Breast epithelium (tissue), 4 donors: ENCODE measurements at regions not wholly inside any gene's neighbourhood (a gene's known extent, or its start where the extent isn't known, plus 50 kb on each side); places are given as distances from the start of the nearest gene placed in this dataset.

ENCODE experiments used
- DNase-seq, 2 donors: peaks; one replicate each; pipeline ENCODE4 v3.0.0-alpha.2; 2019; ENCODE audit warnings: low spot score in 2 of 2
- H3K27ac ChIP-seq, 2 donors: fragments of 200-600 bp; sonication (generic) in 1 of 2; one replicate each; pipeline ENCODE4 v1.5.1; 2016 to 2019; ENCODE audit warnings: mild to moderate bottlenecking in 1 of 2
- H3K27me3 ChIP-seq, 2 donors: fragments of 200-600 bp; sonication (generic) in 1 of 2; one replicate each; pipeline versions ENCODE4 v1.5.1 to v1.6.0; 2017 to 2019; ENCODE audit warnings: control low read depth in 1 of 2, mild to moderate bottlenecking in 1 of 2
- H3K36me3 ChIP-seq: fragments of 200-600 bp; one replicate; pipeline ENCODE4 v1.5.1; 2019
- H3K4me1 ChIP-seq, 2 donors: fragments of 200-600 bp; sonication (generic); one replicate each; pipeline ENCODE4 v1.5.1; 2016 to 2019; ENCODE audit warnings: control low read depth in 1 of 2
- H3K4me3 ChIP-seq, 3 donors: fragments of 200-600 bp; sonication (generic); 1 replicate in 2 of 3; 2 replicates in 1 of 3; pipeline ENCODE4 v1.5.1; 2016 to 2019; ENCODE audit warnings: mild to moderate bottlenecking in 3 of 3, moderate library complexity in 2 of 3
- H3K9me3 ChIP-seq, 2 donors: fragments of 200-600 bp; sonication (generic) in 1 of 2; one replicate each; pipeline ENCODE4 v1.5.1; 2016 to 2019; ENCODE audit warnings: control low read depth in 1 of 2
- POLR2A ChIP-seq: fragments of 450-650 bp; IDR thresholded peaks from one replicate; pipeline ENCODE4 v1.6.1; 2016; ENCODE audit warnings: antibody characterized with exemption, mild to moderate bottlenecking, moderate library complexity
- POLR2AphosphoS5 ChIP-seq, 3 donors: sonication (generic); formaldehyde crosslinking; IDR thresholded peaks; one replicate each; pipeline ENCODE4 v1.6.1; 2017; ENCODE audit warnings: antibody characterized with exemption in 3 of 3
- intact Hi-C: fragments of 100-400 bp; cut with DNase I; formaldehyde crosslinking; loops from one replicate; pipeline ENCODE4 v1.15.1; 2023; ENCODE audit warnings: low total_unique reads
- TF ChIP-seq, protein P1 (sequence below), 3 donors: fragments of 450-650 bp; IDR thresholded peaks; one replicate each; pipeline ENCODE4 v1.5.1; 2016 to 2017; ENCODE audit warnings: antibody characterized with exemption in 3 of 3, mild to moderate bottlenecking in 3 of 3, moderate library complexity in 3 of 3

DNA sequence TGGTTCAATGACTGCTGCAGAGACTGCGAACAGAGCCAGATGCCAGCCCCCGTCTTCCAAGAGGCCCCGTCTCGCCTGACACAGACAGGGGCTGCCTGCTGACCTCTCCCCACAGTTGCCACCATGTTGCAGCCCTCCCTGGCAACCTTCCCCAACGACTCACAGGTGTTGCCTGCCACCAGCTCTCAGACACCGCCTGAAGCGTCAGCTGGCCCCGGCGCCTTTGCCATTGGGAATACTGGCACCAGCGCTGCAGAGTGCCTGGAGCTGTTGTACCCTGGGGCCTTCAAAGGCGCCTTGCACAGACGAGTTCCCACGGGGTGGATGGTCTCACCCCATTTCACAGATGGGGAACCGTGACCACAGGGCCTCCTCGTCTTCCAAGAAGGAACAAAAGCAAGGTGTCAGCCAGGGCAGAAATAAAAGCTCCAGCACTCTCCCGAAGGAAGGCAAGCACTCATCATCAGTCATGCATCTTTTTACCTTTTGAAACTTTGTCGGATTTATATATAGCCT, 167.0 kb downstream of the ADSS2 start:
- H3K36me3 ChIP-seq: no peaks in the 10 kb centered on the region
- no peak overlapping the region for H3K4me3 ChIP-seq
- no peak for DNase-seq
- H3K9me3 ChIP-seq: no peaks in the 10 kb centered on the region
- no peak for TF ChIP-seq POLR2AphosphoS5 (IDR thresholded peaks at IDR 0.05)
- no peak for TF ChIP-seq POLR2A
- TF ChIP-seq, protein P1, sequence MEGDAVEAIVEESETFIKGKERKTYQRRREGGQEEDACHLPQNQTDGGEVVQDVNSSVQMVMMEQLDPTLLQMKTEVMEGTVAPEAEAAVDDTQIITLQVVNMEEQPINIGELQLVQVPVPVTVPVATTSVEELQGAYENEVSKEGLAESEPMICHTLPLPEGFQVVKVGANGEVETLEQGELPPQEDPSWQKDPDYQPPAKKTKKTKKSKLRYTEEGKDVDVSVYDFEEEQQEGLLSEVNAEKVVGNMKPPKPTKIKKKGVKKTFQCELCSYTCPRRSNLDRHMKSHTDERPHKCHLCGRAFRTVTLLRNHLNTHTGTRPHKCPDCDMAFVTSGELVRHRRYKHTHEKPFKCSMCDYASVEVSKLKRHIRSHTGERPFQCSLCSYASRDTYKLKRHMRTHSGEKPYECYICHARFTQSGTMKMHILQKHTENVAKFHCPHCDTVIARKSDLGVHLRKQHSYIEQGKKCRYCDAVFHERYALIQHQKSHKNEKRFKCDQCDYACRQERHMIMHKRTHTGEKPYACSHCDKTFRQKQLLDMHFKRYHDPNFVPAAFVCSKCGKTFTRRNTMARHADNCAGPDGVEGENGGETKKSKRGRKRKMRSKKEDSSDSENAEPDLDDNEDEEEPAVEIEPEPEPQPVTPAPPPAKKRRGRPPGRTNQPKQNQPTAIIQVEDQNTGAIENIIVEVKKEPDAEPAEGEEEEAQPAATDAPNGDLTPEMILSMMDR (IDR thresholded peaks at IDR 0.05): no peak
- intact Hi-C loops: no loop called here
- H3K27me3 ChIP-seq: no peaks in the 10 kb centered on the region
- H3K4me1 ChIP-seq: no peaks in the 10 kb centered on the region
- no peak overlapping the region for H3K27ac ChIP-seq

DNA sequence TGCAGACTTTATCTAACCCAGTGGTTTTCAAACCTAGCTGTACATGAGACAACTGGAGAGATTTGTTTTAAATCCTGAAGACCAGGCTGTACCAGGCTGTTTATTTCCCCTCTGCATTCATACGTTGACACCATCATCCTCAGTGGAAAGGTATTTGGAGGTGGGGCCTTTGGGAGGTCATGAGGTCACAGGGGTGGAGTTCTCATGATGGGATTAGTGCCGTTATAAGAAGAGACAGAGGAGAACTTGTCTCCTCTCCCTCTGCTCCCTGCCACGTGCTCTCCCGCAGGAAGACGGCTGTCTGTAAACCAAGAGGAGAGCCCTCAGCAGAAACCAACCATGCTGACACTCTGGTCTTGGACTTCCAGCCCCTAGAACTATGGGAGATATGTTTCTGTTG, 165.4 kb downstream of the ADSS2 start:
- Histone ChIP-seq H3K4me3 (no peak overlapping the region), H3K4me1 (no peaks in the 10 kb centered on the region)

DNA sequence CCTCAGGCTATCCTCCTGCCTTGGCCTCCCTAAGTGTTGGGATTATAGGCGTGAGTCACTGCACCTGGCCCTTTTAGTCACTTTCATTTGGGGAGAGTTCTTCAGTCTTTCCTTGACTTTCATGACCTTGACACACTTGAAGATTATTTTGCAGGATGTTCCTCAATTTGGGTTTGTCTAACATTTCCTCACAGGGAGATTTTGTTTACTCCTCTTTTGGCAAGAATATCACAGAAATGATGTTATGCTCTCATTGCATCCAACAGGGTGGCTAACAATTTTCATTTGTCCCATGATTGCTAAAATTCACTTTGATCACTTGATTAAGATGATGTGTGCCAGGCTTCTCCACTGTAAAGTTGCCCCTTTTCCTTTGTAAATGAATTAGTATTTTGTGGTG, 164.0 kb downstream of the ADSS2 start:
- no peaks in the 10 kb centered on the region for H3K9me3 ChIP-seq
- no peaks in the 10 kb centered on the region for H3K36me3 ChIP-seq
- no peaks in the 10 kb centered on the region for H3K27me3 ChIP-seq
- no peaks in the 10 kb centered on the region for H3K4me1 ChIP-seq
- H3K4me3 ChIP-seq: no peak overlapping the region
- H3K27ac ChIP-seq: no peak overlapping the region
- intact Hi-C loops: no loop called here
- TF ChIP-seq, protein P1 (IDR thresholded peaks at IDR 0.05): no peak
- TF ChIP-seq POLR2A (no peak), POLR2AphosphoS5 (IDR thresholded peaks at IDR 0.05) (no peak)
- DNase-seq: no peak

More for the DNA sequence above, 165.4 kb downstream of the ADSS2 start:
- TF ChIP-seq POLR2A: no peak
- no peak for TF ChIP-seq POLR2AphosphoS5 (IDR thresholded peaks at IDR 0.05)
- TF ChIP-seq, protein P1 (IDR thresholded peaks at IDR 0.05): no peak
- intact Hi-C loops: no loop called here
- Histone ChIP-seq H3K27me3 (no peaks in the 10 kb centered on the region), H3K36me3 (no peaks in the 10 kb centered on the region), H3K27ac (no peak overlapping the region), H3K9me3 (no peaks in the 10 kb centered on the region)
- no peak for DNase-seq

DNA sequence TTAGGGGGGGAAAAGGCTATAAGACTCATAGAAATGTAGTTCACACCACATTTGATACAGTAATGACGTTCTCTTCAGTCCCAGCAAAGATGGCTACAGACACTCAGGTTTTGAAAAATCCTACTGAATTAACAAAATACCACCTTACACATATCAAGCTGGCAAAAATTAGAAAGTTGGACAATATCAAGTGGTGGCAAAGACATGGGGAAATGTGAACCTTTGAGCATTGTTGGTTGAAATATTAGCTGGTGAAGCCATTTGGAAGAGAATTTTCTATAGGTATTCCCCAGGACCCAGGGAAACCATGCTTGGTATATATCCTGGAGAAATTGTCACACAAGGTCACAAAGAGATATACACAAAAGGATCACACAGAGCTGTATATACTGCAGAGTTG, 163.0 kb downstream of the ADSS2 start:
- Histone ChIP-seq H3K36me3 (no peaks in the 10 kb centered on the region), H3K4me1 (no peaks in the 10 kb centered on the region), H3K27ac (no peak overlapping the region), H3K9me3 (no peaks in the 10 kb centered on the region), H3K27me3 (no peaks in the 10 kb centered on the region), H3K4me3 (no peak overlapping the region)
- TF ChIP-seq, protein P1 (IDR thresholded peaks at IDR 0.05): no peak
- intact Hi-C loops: no loop called here
- no peak for DNase-seq

DNA sequence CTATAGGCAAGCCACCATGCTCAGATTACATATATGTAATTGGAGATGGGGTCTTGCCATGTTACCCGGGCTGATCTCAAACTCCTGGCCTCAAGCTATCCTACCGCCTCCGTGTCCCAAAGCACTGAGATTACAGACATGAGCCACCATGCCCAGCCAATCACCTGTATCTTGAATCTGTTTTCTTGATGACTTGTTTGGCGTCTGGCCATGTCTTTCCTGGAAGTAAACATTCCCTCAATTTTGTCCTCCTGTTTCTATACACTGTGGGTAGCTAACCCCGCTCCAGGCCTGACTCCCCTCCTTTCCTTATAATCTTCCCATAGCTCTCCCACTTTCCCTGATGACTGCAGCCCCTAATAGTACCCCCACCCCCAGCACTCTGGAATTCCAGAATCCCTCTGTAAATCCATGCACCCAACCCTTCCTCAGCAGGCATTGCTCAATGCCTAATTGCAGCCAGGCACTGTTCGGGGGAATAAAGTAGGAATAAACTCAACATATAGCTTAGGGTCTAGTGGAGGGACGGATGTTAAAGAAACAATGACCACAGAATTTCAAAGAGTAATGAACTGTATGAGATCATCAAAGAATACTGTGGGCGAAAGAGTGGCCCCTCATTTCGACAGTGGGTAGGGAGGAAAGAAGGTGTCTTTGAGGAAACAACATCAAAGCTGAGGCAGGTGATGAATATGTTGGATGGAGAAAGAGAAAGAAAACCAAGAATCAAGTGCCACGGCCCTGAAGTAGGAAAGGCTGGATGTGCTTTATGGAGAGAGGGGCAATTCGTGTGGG, 161.5 kb downstream of the ADSS2 start:
- Histone ChIP-seq H3K27me3 (no peaks in the 10 kb centered on the region), H3K36me3 (no peaks in the 10 kb centered on the region), H3K27ac (no peak overlapping the region), H3K4me1 (no peaks in the 10 kb centered on the region), H3K9me3 (no peaks in the 10 kb centered on the region), H3K4me3 (no peak overlapping the region)
- no peak for DNase-seq
- TF ChIP-seq POLR2A (no peak), POLR2AphosphoS5 (IDR thresholded peaks at IDR 0.05) (no peak)
- TF ChIP-seq, protein P1 (IDR thresholded peaks at IDR 0.05): no peak
- intact Hi-C loops: no loop called here
